Nephron progenitor cell (in vitro differentiated cells): ENCODE measurements at regions not wholly inside any gene's neighbourhood (a gene's known extent, or its start where the extent isn't known, plus 50 kb on each side); places are given as distances from the start of the nearest gene placed in this dataset.

Experiments
- DNase-seq: peaks from one replicate; pipeline ENCODE4 v3.0.0; 2021
- H3K27ac Mint-ChIP-seq: 2 replicates; pipeline ENCODE4 v1.8.0; 2021; ENCODE audit warnings: mild to moderate bottlenecking, moderate library complexity, mixed read lengths
- H3K27me3 Mint-ChIP-seq: 2 replicates; pipeline ENCODE4 v1.8.0; 2021; ENCODE audit warnings: mild to moderate bottlenecking, low read depth, mixed read lengths; ENCODE audit not compliant: poor library complexity
- H3K36me3 Mint-ChIP-seq: 2 replicates; pipeline ENCODE4 v1.8.0; 2021; ENCODE audit warnings: low read depth, mixed read lengths
- H3K4me1 Mint-ChIP-seq: 2 replicates; pipeline ENCODE4 v1.8.0; 2021; ENCODE audit warnings: mixed read lengths
- H3K4me3 Mint-ChIP-seq: 2 replicates; pipeline ENCODE4 v1.8.0; 2021; ENCODE audit warnings: mild to moderate bottlenecking, moderate library complexity, mixed read lengths
- H3K9me3 Mint-ChIP-seq: 2 replicates; pipeline ENCODE4 v1.8.0; 2021; ENCODE audit warnings: mild to moderate bottlenecking, moderate library complexity, mixed read lengths
- TF ChIP-seq, protein P1 (sequence below): fragments of 200-600 bp; sonication (generic); IDR thresholded peaks from 2 replicates; pipeline ENCODE4 v1.5.0; 2021; ENCODE audit warnings: antibody characterized with exemption

DNA sequence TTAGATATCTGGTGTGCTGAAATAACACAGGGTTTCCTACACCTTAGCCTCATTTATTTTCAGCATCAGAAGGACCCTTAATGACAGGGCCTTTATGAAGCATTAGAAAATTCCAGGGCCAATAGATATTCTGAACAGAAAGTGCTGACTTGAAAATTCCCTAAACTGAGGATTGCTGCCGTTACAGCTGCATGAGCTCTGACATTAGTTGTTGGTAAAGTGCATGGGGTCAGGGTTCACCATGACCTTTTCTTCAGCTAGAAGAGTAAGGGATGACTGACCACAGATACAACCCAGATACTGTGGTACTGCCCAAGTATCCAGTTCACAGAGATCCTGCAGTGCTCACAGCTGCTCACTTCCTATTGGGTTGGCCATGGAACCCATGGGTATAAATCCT, 181.7 kb upstream of the SLC25A13 start:
- H3K36me3 Mint-ChIP-seq: no peaks in the 10 kb centered on the region
- DNase-seq: no peak
- no peak overlapping the region for H3K4me3 Mint-ChIP-seq
- no peaks in the 10 kb centered on the region for H3K4me1 Mint-ChIP-seq
- TF ChIP-seq, protein P1, sequence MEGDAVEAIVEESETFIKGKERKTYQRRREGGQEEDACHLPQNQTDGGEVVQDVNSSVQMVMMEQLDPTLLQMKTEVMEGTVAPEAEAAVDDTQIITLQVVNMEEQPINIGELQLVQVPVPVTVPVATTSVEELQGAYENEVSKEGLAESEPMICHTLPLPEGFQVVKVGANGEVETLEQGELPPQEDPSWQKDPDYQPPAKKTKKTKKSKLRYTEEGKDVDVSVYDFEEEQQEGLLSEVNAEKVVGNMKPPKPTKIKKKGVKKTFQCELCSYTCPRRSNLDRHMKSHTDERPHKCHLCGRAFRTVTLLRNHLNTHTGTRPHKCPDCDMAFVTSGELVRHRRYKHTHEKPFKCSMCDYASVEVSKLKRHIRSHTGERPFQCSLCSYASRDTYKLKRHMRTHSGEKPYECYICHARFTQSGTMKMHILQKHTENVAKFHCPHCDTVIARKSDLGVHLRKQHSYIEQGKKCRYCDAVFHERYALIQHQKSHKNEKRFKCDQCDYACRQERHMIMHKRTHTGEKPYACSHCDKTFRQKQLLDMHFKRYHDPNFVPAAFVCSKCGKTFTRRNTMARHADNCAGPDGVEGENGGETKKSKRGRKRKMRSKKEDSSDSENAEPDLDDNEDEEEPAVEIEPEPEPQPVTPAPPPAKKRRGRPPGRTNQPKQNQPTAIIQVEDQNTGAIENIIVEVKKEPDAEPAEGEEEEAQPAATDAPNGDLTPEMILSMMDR: no peak
- no peak overlapping the region for H3K27ac Mint-ChIP-seq
- H3K27me3 Mint-ChIP-seq: no peaks in the 10 kb centered on the region
- H3K9me3 Mint-ChIP-seq: no peaks in the 10 kb centered on the region

DNA sequence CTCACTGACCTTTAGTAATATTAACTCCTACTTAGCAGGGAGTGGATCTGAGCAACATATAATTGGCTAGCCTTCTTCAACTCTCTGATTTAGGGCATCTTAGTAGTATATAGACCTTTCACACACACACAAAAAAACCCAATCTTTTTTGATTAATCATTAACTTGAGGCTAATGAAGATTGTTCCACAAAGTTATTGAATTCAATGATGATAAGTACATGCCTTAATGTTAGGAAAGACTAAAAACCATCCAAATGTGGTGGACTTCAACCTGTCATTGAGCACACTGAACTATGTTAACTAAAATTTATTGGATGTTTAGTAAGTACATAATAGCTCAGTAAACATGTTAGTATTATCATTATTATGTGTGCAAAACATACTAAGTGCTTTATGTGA, 179.4 kb upstream of the SLC25A13 start:
- no peak for DNase-seq
- Mint-ChIP-seq H3K27ac (no peak overlapping the region), H3K4me3 (no peak overlapping the region), H3K36me3 (no peaks in the 10 kb centered on the region), H3K4me1 (no peaks in the 10 kb centered on the region), H3K27me3 (peaks cover 3% of the 10 kb centered on the region), H3K9me3 (no peaks in the 10 kb centered on the region)
- TF ChIP-seq, protein P1: no peak

DNA sequence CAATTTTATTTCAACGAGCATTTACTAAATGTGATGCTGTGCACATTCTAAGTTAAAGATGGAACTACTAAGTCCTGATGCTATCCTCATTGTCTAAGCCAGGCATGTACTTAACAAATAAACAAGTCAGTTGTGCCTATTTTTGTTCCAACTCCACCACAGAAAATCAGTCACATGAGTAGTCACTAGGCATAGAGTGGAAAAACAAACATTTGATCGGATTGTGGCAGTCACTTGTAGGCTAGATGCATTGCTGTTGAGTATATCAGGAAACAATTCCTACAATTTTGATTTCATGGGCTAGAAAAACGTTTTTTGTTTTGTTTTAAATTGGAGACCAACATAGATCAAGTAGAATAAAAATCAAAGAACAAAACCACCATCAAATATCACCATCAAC, 177.6 kb upstream of the SLC25A13 start:
- no peak for DNase-seq
- TF ChIP-seq, protein P1: no peak
- peaks cover 3% of the 10 kb centered on the region for H3K27me3 Mint-ChIP-seq
- H3K4me3 Mint-ChIP-seq: no peak overlapping the region
- H3K4me1 Mint-ChIP-seq: peaks cover 5% of the 10 kb centered on the region
- H3K9me3 Mint-ChIP-seq: no peaks in the 10 kb centered on the region
- no peaks in the 10 kb centered on the region for H3K36me3 Mint-ChIP-seq
- no peak overlapping the region for H3K27ac Mint-ChIP-seq

- Mint-ChIP-seq H3K36me3 (no peaks in the 10 kb centered on the region), H3K4me3 (no peak overlapping the region), H3K4me1 (peaks cover 5% of the 10 kb centered on the region), H3K27me3 (peaks cover 3% of the 10 kb centered on the region), H3K9me3 (no peaks in the 10 kb centered on the region), H3K27ac (no peak overlapping the region)
- TF ChIP-seq, protein P1: no peak
- DNase-seq: no peak
These were observed 175.7 kb upstream of the SLC25A13 start for GRCh38 chr7:96497567-96497966.

GRCh38 chr7:96495751-96496216, 173.9 kb upstream of the SLC25A13 start:
- DNase-seq: no peak

DNA sequence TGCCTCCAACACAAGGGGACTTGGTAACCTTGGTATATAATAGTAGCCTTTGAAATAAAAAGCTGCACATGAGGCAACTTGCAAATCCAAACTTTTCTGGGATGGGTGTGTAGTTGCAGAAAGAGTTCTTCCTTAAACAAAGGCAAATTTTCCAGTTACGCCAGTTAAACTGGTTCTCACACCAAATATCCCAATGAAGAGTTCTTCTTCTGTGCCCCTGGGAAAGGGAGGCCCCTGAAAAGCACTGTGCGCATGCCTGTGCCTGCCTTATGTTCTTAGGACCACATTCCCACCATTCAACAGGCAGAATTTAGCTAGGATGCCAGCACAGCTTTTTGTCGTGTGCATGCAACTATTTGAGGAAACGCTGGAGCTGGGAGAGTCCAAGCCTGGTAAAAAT, 164.8 kb upstream of the SLC25A13 start:
- no peaks in the 10 kb centered on the region for H3K36me3 Mint-ChIP-seq
- no peak for DNase-seq
- peaks cover 9% of the 10 kb centered on the region for H3K27me3 Mint-ChIP-seq
- TF ChIP-seq, protein P1: no peak
- no peaks in the 10 kb centered on the region for H3K9me3 Mint-ChIP-seq
- H3K4me1 Mint-ChIP-seq: no peaks in the 10 kb centered on the region
- H3K27ac Mint-ChIP-seq: no peak overlapping the region
- no peak overlapping the region for H3K4me3 Mint-ChIP-seq

More at GRCh38 chr7:96495751-96496216, 173.9 kb upstream of the SLC25A13 start:
- H3K27me3 Mint-ChIP-seq: peaks cover 4% of the 10 kb centered on the region
- no peaks in the 10 kb centered on the region for H3K36me3 Mint-ChIP-seq
- peaks cover 5% of the 10 kb centered on the region for H3K4me1 Mint-ChIP-seq
- H3K27ac Mint-ChIP-seq: no peak overlapping the region
- TF ChIP-seq, protein P1: no peak
- no peaks in the 10 kb centered on the region for H3K9me3 Mint-ChIP-seq
- H3K4me3 Mint-ChIP-seq: no peak overlapping the region
